Ovary (tissue), 3 donors: ENCODE measurements at regions not wholly inside any gene's neighbourhood (a gene's known extent, or its start where the extent isn't known, plus 50 kb on each side); places are given as distances from the start of the nearest gene placed in this dataset.

ENCODE experiments used
- EP300 ChIP-seq: sonication (generic); formaldehyde crosslinking; IDR thresholded peaks from one replicate; pipeline ENCODE4 v1.6.1; 2017; ENCODE audit warnings: antibody characterized with exemption
- POLR2A ChIP-seq: fragments of 450-650 bp; IDR thresholded peaks from one replicate; pipeline ENCODE4 v1.6.1; 2017; ENCODE audit warnings: antibody characterized with exemption, mild to moderate bottlenecking, moderate library complexity
- TF ChIP-seq, protein P1 (sequence below), 3 donors: fragments of 450-650 bp in 2 of 3; fragments of 200-600 bp in 1 of 3; IDR thresholded peaks; one replicate each; pipeline versions ENCODE4 v1.5.1 to v1.8.0; 2016 to 2022; ENCODE audit warnings: antibody characterized with exemption in 3 of 3, mild to moderate bottlenecking in 1 of 3
- donor health status: DM: no; HTN: no; CAD: no.

DNA sequence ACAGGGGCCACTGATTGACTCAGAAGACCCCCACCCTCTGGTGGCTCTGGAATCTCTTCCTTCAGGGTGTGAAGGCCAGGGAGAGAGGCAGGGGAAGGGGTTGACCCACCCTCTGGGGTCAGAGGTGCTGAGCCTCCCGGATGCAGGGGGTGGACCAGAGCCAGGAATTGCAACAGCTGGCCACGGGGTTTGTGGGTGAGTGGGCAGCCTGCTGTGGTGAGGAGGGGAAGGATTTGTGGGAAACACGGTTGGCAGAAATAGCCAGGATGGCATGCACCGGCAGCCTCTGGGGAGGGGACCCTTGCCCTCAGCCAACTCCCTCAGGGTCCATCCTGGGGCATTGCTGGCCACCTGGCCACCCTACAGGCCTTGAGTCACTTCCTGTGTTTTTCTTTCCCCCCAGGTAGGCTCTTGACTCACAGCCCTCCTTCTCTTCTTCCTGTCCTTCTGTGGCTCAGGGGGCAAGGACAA, 92.8 kb downstream of the MRPL14 start:
- TF ChIP-seq POLR2A (no peak), EP300 (no peak)
- TF ChIP-seq, protein P1, sequence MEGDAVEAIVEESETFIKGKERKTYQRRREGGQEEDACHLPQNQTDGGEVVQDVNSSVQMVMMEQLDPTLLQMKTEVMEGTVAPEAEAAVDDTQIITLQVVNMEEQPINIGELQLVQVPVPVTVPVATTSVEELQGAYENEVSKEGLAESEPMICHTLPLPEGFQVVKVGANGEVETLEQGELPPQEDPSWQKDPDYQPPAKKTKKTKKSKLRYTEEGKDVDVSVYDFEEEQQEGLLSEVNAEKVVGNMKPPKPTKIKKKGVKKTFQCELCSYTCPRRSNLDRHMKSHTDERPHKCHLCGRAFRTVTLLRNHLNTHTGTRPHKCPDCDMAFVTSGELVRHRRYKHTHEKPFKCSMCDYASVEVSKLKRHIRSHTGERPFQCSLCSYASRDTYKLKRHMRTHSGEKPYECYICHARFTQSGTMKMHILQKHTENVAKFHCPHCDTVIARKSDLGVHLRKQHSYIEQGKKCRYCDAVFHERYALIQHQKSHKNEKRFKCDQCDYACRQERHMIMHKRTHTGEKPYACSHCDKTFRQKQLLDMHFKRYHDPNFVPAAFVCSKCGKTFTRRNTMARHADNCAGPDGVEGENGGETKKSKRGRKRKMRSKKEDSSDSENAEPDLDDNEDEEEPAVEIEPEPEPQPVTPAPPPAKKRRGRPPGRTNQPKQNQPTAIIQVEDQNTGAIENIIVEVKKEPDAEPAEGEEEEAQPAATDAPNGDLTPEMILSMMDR (IDR thresholded peaks at IDR 0.05) = no peak
